RWPE1 (cell line): ENCODE measurements at regions not wholly inside any gene's neighbourhood (a gene's known extent, or its start where the extent isn't known, plus 50 kb on each side); places are given as distances from the start of the nearest gene placed in this dataset.

Experiments
- CTCF ChIA-PET: fragments of 350-600 bp; sonication (Branson Sonifier 250); formaldehyde crosslinking; extraction: SDS; loops from one replicate; lab custom pipeline; 2021; lab: Yijun Ruan, JAX
- POLR2A ChIA-PET: fragments of 400-600 bp; formaldehyde crosslinking; extraction: SDS; loops from one replicate; lab custom pipeline; 2020; ENCODE audit warnings: antibody characterized with exemption; ENCODE audit not compliant: low non-redundant PET; lab: Yijun Ruan, JAX
- DNase-seq: peaks from one replicate; pipeline ENCODE4 v3.0.0; 2012; ENCODE audit warnings: low spot score
- H3K27ac ChIP-seq: fragments of 450-650 bp; 2 replicates; pipeline ENCODE4 v1.5.1; 2017
- TF ChIP-seq, protein P1 (sequence below): fragments of 450-650 bp; conservative IDR thresholded peaks from 2 replicates; pipeline ENCODE4 v1.5.1; 2017; ENCODE audit warnings: low read depth, mild to moderate bottlenecking

GRCh38 chr5:124257048-124257447 is 489.4 kb downstream of the ZNF608 start:
- POLR2A ChIA-PET, result no interaction called here
- TF ChIP-seq, protein P1, sequence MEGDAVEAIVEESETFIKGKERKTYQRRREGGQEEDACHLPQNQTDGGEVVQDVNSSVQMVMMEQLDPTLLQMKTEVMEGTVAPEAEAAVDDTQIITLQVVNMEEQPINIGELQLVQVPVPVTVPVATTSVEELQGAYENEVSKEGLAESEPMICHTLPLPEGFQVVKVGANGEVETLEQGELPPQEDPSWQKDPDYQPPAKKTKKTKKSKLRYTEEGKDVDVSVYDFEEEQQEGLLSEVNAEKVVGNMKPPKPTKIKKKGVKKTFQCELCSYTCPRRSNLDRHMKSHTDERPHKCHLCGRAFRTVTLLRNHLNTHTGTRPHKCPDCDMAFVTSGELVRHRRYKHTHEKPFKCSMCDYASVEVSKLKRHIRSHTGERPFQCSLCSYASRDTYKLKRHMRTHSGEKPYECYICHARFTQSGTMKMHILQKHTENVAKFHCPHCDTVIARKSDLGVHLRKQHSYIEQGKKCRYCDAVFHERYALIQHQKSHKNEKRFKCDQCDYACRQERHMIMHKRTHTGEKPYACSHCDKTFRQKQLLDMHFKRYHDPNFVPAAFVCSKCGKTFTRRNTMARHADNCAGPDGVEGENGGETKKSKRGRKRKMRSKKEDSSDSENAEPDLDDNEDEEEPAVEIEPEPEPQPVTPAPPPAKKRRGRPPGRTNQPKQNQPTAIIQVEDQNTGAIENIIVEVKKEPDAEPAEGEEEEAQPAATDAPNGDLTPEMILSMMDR, result no peak
- no peak overlapping the region for H3K27ac ChIP-seq
- CTCF ChIA-PET, result no interaction called here
- DNase-seq, result no peak

GRCh38 chr5:124253203-124253810 is 493.1 kb downstream of the ZNF608 start:
- DNase-seq, result no peak
- no peak overlapping the region for H3K27ac ChIP-seq
- ChIA-PET POLR2A (no interaction called here), CTCF (no interaction called here)
- TF ChIP-seq, protein P1, result no peak

- DNase-seq, result no peak
- POLR2A ChIA-PET, result no interaction called here
- TF ChIP-seq, protein P1, result no peak
- CTCF ChIA-PET, result interaction anchor here (0.5 kb wide), 1 partner anchor 200 kb away, joined by 3 read pairs; no protein-coding TSS in a partner anchor
- no peak overlapping the region for H3K27ac ChIP-seq
These were observed 493.7 kb downstream of the ZNF608 start for GRCh38 chr5:124252747-124253146.

DNA sequence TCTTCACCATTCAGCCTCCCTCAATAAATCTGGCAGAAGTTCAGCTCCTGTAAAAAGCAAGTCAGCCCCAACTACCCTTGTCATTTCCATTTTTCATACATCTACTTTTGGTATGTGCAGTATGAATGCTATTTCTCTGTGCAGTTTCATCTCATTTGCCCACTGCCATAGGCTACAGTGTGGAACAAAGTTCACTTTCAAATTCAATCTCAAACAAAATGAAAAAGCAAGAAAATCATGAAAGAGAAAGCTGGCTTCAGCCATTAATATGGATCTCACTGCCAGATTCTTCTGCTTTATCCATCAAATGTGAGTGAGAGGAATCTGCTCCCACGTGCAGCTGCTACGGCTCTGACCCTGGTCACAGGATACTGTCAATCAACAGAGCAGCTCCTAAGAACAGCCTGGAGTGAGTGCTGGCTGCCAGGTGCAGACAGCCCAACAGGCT is 494.2 kb downstream of the ZNF608 start:
- CTCF ChIA-PET, result interaction anchor here (0.5 to 0.6 kb wide), 2 partner anchors 200 to 587 kb away, joined by 3 read pairs; no protein-coding TSS in a partner anchor
- TF ChIP-seq, protein P1, result no peak
- no peak for DNase-seq

GRCh38 chr5:124245276-124245675 is 501.2 kb downstream of the ZNF608 start:
- ChIA-PET POLR2A (no interaction called here), CTCF (no interaction called here)
- TF ChIP-seq, protein P1, result no peak
- DNase-seq, result no peak
- H3K27ac ChIP-seq, result no peak overlapping the region

More for the DNA sequence above, 494.2 kb downstream of the ZNF608 start:
- POLR2A ChIA-PET, result no interaction called here
- H3K27ac ChIP-seq, result no peak overlapping the region

DNA sequence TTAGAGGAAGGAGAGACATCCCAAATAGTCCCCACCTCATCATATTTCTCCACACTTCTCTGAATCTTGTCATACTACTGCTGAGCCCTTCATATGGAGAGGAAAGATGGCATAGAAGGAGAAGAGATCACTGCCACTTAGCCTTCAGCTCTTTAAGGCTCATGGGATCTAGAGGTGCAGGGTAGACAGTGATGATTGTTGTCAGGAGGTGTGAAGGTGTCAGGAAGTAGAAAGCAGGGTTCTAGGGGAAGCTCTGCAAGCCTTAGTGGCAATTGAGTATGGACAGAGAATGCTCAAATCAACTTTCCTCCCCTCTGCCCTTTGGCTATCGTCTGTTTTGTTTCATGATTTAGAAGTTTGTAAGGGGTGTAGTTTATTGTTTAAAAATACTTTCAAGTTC is 505.7 kb downstream of the ZNF608 start:
- POLR2A ChIA-PET, result no interaction called here
- TF ChIP-seq, protein P1, result no peak
- no peak overlapping the region for H3K27ac ChIP-seq
- no peak for DNase-seq
- CTCF ChIA-PET, result interaction anchor here (0.8 kb wide), 1 partner anchor 511 kb away, joined by 4 read pairs; no protein-coding TSS in a partner anchor
